Peyer's patch (tissue), 4 donors: ENCODE measurements at regions not wholly inside any gene's neighbourhood (a gene's known extent, or its start where the extent isn't known, plus 50 kb on each side); places are given as distances from the start of the nearest gene placed in this dataset.

Experiments
- DNase-seq, 3 donors: peaks; one replicate each; pipeline ENCODE4 v3.0.0-alpha.2; 2017 to 2019
- H3K27ac ChIP-seq, 4 donors: fragments of 200-600 bp; sonication (generic); one replicate each; pipeline ENCODE4 v1.5.1; 2016 to 2019
- H3K27me3 ChIP-seq, 2 donors: fragments of 200-600 bp; sonication (generic); one replicate each; pipeline ENCODE4 v1.5.1; 2019
- H3K36me3 ChIP-seq, 3 donors: fragments of 200-600 bp; sonication (generic); one replicate each; pipeline ENCODE4 v1.5.1; 2016 to 2019
- H3K4me1 ChIP-seq, 4 donors: fragments of 200-600 bp; sonication (generic); one replicate each; pipeline ENCODE4 v1.5.1; 2016 to 2019
- H3K4me3 ChIP-seq, 4 donors: fragments of 200-600 bp; sonication (generic); 1 replicate in 3 of 4; 2 replicates in 1 of 4; pipeline ENCODE4 v1.5.1; 2016 to 2019; ENCODE audit warnings: mild to moderate bottlenecking in 1 of 4
- H3K9me3 ChIP-seq, 4 donors: fragments of 200-600 bp; sonication (generic); one replicate each; pipeline ENCODE4 v1.5.1; 2016 to 2019; ENCODE audit warnings: mild to moderate bottlenecking in 1 of 4
- POLR2A ChIP-seq, 2 donors: fragments of 450-650 bp; IDR thresholded peaks; one replicate each; pipeline ENCODE4 v1.5.1; 2017; ENCODE audit warnings: antibody characterized with exemption in 2 of 2, mild to moderate bottlenecking in 2 of 2, moderate library complexity in 2 of 2
- TF ChIP-seq, protein P1 (sequence below), 6 experiments: fragments of 450-650 bp in 4 of 6; fragments of 200-600 bp in 2 of 6; sonication (generic) in 1 of 6; IDR thresholded peaks; one replicate each; pipeline ENCODE4 v1.5.1; 2017 to 2019; ENCODE audit warnings: antibody characterized with exemption in 6 of 6, mild to moderate bottlenecking in 3 of 6, moderate library complexity in 1 of 6

DNA sequence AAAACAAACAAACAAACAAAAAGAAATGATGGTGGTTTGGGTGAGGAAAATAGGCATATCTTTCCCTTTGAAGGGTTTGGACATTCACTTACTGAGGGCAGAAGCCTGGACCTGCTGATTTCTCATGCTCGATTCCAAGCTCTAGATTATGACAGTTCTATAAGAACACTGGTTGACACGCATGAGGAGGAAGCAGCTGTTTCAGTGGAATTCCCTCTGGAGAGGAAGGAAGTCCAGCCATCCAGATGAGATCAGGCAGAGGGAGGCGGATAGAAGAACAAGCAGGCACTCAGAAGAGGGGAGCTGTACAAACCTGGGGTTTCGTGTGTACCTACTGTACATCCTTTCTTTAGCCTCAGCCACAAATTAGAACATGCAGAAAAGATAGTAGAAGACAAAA is 691.9 kb downstream of the INHBA start:
- Histone ChIP-seq H3K9me3 (no peaks in the 10 kb centered on the region), H3K27ac (peak overlapping the region in 2 of 4 donors; percentile 8 to 47), H3K4me3 (no peak overlapping the region), H3K27me3 (no peaks in the 10 kb centered on the region), H3K4me1 (no peaks in the 10 kb centered on the region), H3K36me3 (no peaks in the 10 kb centered on the region)
- TF ChIP-seq, protein P1, sequence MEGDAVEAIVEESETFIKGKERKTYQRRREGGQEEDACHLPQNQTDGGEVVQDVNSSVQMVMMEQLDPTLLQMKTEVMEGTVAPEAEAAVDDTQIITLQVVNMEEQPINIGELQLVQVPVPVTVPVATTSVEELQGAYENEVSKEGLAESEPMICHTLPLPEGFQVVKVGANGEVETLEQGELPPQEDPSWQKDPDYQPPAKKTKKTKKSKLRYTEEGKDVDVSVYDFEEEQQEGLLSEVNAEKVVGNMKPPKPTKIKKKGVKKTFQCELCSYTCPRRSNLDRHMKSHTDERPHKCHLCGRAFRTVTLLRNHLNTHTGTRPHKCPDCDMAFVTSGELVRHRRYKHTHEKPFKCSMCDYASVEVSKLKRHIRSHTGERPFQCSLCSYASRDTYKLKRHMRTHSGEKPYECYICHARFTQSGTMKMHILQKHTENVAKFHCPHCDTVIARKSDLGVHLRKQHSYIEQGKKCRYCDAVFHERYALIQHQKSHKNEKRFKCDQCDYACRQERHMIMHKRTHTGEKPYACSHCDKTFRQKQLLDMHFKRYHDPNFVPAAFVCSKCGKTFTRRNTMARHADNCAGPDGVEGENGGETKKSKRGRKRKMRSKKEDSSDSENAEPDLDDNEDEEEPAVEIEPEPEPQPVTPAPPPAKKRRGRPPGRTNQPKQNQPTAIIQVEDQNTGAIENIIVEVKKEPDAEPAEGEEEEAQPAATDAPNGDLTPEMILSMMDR (IDR thresholded peaks at IDR 0.05), result no peak
- TF ChIP-seq POLR2A (IDR thresholded peaks at IDR 0.05), result no peak
- DNase-seq, result no peak

DNA sequence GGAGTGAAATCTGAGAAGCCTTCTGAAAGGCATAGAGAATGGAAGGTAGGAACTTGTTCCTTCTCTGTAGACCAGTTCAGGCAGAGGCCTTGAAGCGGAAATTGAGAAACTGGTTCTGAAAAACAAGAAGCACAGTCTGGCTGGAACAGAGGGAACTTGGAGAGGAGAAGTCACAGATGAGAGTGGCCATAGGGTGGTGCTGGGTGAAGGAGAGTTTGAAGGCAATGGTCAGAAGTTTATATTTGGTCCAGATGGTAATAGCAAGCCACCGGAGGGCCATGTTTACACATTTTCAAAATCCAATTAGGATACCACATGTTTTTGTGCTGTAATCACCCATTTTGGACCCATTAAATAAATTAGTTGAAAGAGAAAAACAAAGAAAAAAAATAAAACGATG is 692.5 kb downstream of the INHBA start:
- DNase-seq, result peak in 1 of 3 donors; percentile 47

GRCh38 chr7:41007811-41008210 is 695.1 kb downstream of the INHBA start:
- TF ChIP-seq, protein P1 (IDR thresholded peaks at IDR 0.05), result no peak
- no peak for TF ChIP-seq POLR2A (IDR thresholded peaks at IDR 0.05)
- H3K27me3 ChIP-seq, result no peaks in the 10 kb centered on the region
- no peaks in the 10 kb centered on the region for H3K36me3 ChIP-seq
- H3K9me3 ChIP-seq, result no peaks in the 10 kb centered on the region
- H3K4me3 ChIP-seq, result no peak overlapping the region
- no peak for DNase-seq
- H3K27ac ChIP-seq, result no peak overlapping the region
- no peaks in the 10 kb centered on the region for H3K4me1 ChIP-seq

More for the DNA sequence above, 692.5 kb downstream of the INHBA start:
- Histone ChIP-seq H3K4me1 (no peaks in the 10 kb centered on the region), H3K9me3 (no peaks in the 10 kb centered on the region), H3K36me3 (no peaks in the 10 kb centered on the region), H3K27me3 (no peaks in the 10 kb centered on the region), H3K27ac (peak overlapping the region in 1 of 4 donors; percentile 8), H3K4me3 (no peak overlapping the region)
- TF ChIP-seq POLR2A (IDR thresholded peaks at IDR 0.05), result no peak

GRCh38 chr7:41007351-41007751 is 695.5 kb downstream of the INHBA start:
- Histone ChIP-seq H3K27ac (no peak overlapping the region), H3K4me1 (no peaks in the 10 kb centered on the region), H3K27me3 (no peaks in the 10 kb centered on the region), H3K4me3 (no peak overlapping the region), H3K36me3 (no peaks in the 10 kb centered on the region), H3K9me3 (no peaks in the 10 kb centered on the region)
- TF ChIP-seq, protein P1 (IDR thresholded peaks at IDR 0.05), result no peak
- TF ChIP-seq POLR2A (IDR thresholded peaks at IDR 0.05), result no peak
- no peak for DNase-seq

DNA sequence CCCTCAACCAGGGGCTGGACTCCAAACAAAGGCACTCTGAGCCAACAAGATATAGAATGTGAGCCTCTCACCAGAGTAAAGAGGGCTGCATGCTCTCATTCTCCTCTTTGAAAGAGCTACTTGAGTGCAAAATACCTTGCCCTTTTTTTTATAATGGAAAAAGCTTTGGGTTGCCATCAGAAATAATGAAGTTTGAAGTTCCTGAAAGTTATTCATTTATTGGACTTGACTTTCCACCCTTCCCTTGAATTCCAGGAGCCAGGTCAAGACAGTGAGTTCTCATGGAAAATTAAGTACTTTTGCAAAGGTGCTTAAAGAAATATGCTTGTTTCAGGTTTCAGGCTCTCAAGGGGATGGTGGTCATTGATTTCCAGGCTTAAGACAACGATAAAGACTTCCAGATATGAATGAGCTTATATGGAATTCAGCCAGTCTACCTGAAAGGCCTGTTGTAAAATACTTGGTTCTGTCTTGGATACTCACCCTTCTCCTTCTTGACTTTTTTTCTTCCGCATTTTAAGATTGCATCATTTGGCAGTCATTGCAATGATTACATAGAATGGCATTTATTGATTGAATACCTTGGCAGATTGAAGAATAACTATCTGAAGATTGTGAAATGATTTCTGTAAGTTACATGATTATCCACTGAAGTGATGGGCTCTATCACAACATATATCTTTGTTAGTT is 696.4 kb downstream of the INHBA start:
- H3K36me3 ChIP-seq, result no peaks in the 10 kb centered on the region
- DNase-seq, result no peak
- H3K9me3 ChIP-seq, result no peaks in the 10 kb centered on the region
- H3K27ac ChIP-seq, result no peak overlapping the region
- no peak for TF ChIP-seq POLR2A (IDR thresholded peaks at IDR 0.05)
- TF ChIP-seq, protein P1 (IDR thresholded peaks at IDR 0.05), result no peak
- no peaks in the 10 kb centered on the region for H3K4me1 ChIP-seq
- no peak overlapping the region for H3K4me3 ChIP-seq
- H3K27me3 ChIP-seq, result no peaks in the 10 kb centered on the region

DNA sequence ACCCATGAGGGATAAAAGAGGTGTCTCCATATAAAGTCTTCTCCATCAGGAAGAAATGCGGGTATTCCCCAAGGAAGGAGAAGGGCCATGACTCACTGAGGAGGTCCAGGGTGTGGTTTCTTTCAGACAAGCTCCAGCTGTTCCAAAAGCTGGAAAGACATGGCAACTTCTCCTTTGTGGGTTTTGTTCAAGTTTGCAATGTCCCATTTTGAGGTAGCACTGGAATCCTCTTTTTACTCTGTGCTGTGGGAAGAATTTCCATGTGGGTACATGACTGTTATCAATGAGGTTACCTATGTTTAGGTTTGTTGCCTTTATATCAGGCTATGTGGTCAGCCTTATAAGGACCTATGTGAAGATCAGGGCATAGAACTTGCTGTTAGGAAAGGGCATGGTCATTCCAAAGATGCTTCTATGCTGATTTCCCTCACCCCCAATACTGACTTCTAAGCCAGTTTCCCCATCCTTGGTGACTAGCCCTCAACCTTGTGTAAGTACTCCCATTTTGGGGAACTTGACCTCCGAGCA is 697.5 kb downstream of the INHBA start:
- TF ChIP-seq, protein P1 (IDR thresholded peaks at IDR 0.05), result no peak
- no peak for TF ChIP-seq POLR2A (IDR thresholded peaks at IDR 0.05)
- H3K27ac ChIP-seq, result no peak overlapping the region

More for the DNA sequence above, 697.5 kb downstream of the INHBA start:
- no peak for DNase-seq
- Histone ChIP-seq H3K4me1 (no peaks in the 10 kb centered on the region), H3K36me3 (no peaks in the 10 kb centered on the region), H3K27me3 (no peaks in the 10 kb centered on the region), H3K9me3 (no peaks in the 10 kb centered on the region), H3K4me3 (no peak overlapping the region)
